Subcutaneous abdominal adipose tissue (tissue), 5 donors: ENCODE measurements at regions not wholly inside any gene's neighbourhood (a gene's known extent, or its start where the extent isn't known, plus 50 kb on each side); places are given as distances from the start of the nearest gene placed in this dataset.

Experiments used
- H3K27ac ChIP-seq: one replicate; pipeline ENCODE4 v1.7.0; 2013; ENCODE audit warnings: low read depth, mild to moderate bottlenecking, inconsistent platforms, low read length, moderate library complexity
- H3K27me3 ChIP-seq, 5 donors: one replicate each; pipeline ENCODE4 v1.7.0; 2013; ENCODE audit warnings: low read length in 5 of 5, inconsistent platforms in 1 of 5; ENCODE audit not compliant: control insufficient read depth in 5 of 5, insufficient read depth in 4 of 5
- H3K36me3 ChIP-seq, 5 donors: one replicate each; pipeline ENCODE4 v1.7.0; 2013; ENCODE audit warnings: low read length in 5 of 5; ENCODE audit not compliant: control insufficient read depth in 5 of 5, insufficient read depth in 5 of 5
- H3K4me1 ChIP-seq, 5 donors: one replicate each; pipeline ENCODE4 v1.7.0; 2013; ENCODE audit warnings: low read length in 5 of 5, mild to moderate bottlenecking in 3 of 5, moderate library complexity in 1 of 5; ENCODE audit not compliant: control insufficient read depth in 5 of 5, insufficient read depth in 5 of 5
- H3K4me3 ChIP-seq, 5 donors: one replicate each; pipeline ENCODE4 v1.7.0; 2013; ENCODE audit warnings: low read length in 5 of 5, low read depth in 1 of 5
- H3K9ac ChIP-seq, 5 donors: one replicate each; pipeline ENCODE4 v1.7.0; 2013; ENCODE audit warnings: low read length in 5 of 5, mild to moderate bottlenecking in 4 of 5, moderate library complexity in 3 of 5
- H3K9me3 ChIP-seq, 5 donors: one replicate each; pipeline ENCODE4 v1.7.0; 2013; ENCODE audit warnings: low read length in 5 of 5; ENCODE audit not compliant: control insufficient read depth in 5 of 5
- donor health status: healthy.
- donor health status: healthy.
- donor health status: healthy.
- donor health status: healthy.
- donor health status: healthy.

GRCh38 chr14:96676166-96676565 lies 121.0 kb upstream of the VRK1 start:
- H3K4me3 ChIP-seq, result no peak overlapping the region
- H3K27me3 ChIP-seq, result peaks cover 0 to 6% (median 2%) of the 10 kb centered on the region in 5 donors
- no peak overlapping the region for H3K27ac ChIP-seq
- no peak overlapping the region for H3K9ac ChIP-seq
- H3K36me3 ChIP-seq, result no peaks in the 10 kb centered on the region
- H3K9me3 ChIP-seq, result peaks cover 0 to 5% (median 3%) of the 10 kb centered on the region in 5 donors
- H3K4me1 ChIP-seq, result peaks cover 0 to 4% (median 0%) of the 10 kb centered on the region in 5 donors

GRCh38 chr14:96681829-96682228 lies 115.4 kb upstream of the VRK1 start:
- Histone ChIP-seq H3K27ac (no peak overlapping the region), H3K36me3 (no peaks in the 10 kb centered on the region), H3K4me3 (no peak overlapping the region)

DNA sequence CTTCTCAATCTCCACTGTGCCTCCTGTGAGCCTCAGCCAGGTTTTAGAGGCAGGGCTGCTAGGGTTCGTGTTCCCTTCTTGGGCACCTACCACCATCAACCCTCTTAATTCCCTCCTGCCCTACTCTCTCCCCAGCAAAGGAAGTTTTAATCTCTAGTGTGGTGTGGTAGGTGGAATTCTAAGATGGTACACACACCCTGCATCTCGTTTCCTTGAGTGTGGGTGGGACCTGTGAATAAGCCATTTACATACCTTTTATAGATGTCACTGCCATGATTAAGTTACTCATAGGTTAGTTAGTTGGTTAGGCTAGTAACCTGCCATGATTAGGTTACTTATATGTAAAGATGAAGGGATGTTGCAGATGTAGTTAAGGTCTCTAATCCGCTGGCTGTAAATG lies 114.8 kb upstream of the VRK1 start:
- no peaks in the 10 kb centered on the region for H3K9me3 ChIP-seq
- no peaks in the 10 kb centered on the region for H3K36me3 ChIP-seq
- H3K9ac ChIP-seq, result no peak overlapping the region
- H3K27ac ChIP-seq, result no peak overlapping the region
- H3K27me3 ChIP-seq, result peaks cover 0 to 15% (median 7%) of the 10 kb centered on the region in 5 donors
- H3K4me3 ChIP-seq, result no peak overlapping the region
- H3K4me1 ChIP-seq, result peaks cover 0 to 4% (median 0%) of the 10 kb centered on the region in 5 donors

More at GRCh38 chr14:96681829-96682228, 115.4 kb upstream of the VRK1 start:
- Histone ChIP-seq H3K9ac (no peak overlapping the region), H3K9me3 (peaks cover 0 to 2% (median under 1%) of the 10 kb centered on the region in 5 donors), H3K27me3 (peaks cover 0 to 11% (median 7%) of the 10 kb centered on the region in 5 donors), H3K4me1 (peaks cover 0 to 4% (median 0%) of the 10 kb centered on the region in 5 donors)

DNA sequence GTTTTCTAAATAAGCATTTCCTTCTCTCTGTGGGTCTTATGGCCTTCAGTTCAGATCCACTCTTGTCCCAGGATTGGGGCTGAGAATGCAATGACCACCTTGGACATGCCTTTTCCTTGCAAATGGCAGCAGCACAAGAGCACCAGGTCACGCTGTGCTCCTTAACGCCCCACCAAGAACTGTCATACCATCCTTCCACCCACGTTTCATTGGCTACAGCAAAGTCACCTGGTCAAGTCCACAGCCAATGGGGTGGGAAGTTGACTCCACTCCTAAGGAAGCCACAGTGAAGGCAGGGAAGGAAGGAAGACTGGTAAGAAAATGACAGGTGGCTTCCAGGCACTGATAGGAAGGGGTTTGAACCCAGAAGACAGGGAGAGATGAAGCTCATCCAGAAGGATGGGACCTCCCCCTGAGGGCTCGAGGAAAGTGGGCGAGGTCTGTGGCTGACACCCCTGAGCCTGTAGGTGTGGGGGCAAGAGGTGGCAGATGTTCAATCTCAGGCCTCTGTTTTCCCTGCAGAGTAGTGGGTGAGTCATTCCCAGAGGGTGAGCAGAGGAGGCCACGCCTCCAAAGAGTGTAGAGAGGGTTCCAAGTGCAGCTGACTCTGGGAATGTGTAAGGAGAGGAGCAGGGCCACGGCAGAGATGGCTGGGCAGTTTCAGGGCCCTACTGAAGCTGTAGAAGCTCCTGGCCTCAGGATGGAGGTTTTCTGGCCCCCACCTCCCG lies 113.5 kb upstream of the VRK1 start:
- Histone ChIP-seq H3K4me3 (no peak overlapping the region), H3K27me3 (peaks cover 0 to 12% (median 4%) of the 10 kb centered on the region in 5 donors), H3K27ac (no peak overlapping the region), H3K9me3 (no peaks in the 10 kb centered on the region), H3K9ac (no peak overlapping the region), H3K4me1 (peaks cover 0 to 4% (median 0%) of the 10 kb centered on the region in 5 donors), H3K36me3 (no peaks in the 10 kb centered on the region)

- Histone ChIP-seq H3K4me1 (no peaks in the 10 kb centered on the region), H3K27ac (no peak overlapping the region), H3K27me3 (peaks cover 0 to 12% (median 8%) of the 10 kb centered on the region in 5 donors), H3K9me3 (no peaks in the 10 kb centered on the region), H3K4me3 (no peak overlapping the region), H3K36me3 (no peaks in the 10 kb centered on the region), H3K9ac (no peak overlapping the region)
Measured at GRCh38 chr14:96686126-96686525, 111.1 kb upstream of the VRK1 start.

- H3K4me1 ChIP-seq, result no peaks in the 10 kb centered on the region
- peaks cover 0 to 10% (median 6%) of the 10 kb centered on the region in 5 donors for H3K27me3 ChIP-seq
- no peak overlapping the region for H3K9ac ChIP-seq
- H3K4me3 ChIP-seq, result no peak overlapping the region
- H3K27ac ChIP-seq, result no peak overlapping the region
- H3K36me3 ChIP-seq, result no peaks in the 10 kb centered on the region
- no peaks in the 10 kb centered on the region for H3K9me3 ChIP-seq
Measured at GRCh38 chr14:96688629-96689028, 108.6 kb upstream of the VRK1 start.

DNA sequence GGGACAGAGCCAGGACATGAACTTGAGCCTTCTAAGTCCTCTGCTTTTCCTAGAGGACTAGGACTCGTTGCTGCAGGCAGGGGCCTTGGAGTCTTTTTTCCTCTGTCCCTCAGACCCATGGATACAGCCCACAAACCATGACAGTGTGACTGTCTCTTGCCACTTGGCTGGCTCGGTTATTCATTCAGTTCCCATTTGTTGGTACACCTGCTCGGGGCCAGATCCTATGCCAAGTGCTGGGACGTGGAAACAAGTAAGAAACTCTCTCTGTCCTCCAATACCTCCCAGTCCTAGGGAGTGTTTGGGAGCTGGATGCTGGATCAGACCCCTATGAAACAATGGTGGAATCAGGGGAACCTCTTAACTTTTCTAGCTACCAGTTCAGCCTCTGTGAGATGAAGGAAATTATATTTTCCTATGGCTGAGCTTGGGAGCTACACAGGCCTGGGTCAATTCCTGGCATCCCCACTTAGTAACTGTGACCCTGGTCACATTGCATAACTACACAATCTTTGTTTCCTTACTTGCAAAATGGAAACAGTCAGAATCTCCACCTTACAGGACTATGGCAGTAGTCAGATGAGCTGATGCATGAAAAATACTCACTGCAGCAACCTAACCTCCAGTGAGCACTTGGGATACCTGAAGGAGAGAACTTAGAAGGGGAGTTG lies 106.3 kb upstream of the VRK1 start:
- H3K27ac ChIP-seq, result no peak overlapping the region

DNA sequence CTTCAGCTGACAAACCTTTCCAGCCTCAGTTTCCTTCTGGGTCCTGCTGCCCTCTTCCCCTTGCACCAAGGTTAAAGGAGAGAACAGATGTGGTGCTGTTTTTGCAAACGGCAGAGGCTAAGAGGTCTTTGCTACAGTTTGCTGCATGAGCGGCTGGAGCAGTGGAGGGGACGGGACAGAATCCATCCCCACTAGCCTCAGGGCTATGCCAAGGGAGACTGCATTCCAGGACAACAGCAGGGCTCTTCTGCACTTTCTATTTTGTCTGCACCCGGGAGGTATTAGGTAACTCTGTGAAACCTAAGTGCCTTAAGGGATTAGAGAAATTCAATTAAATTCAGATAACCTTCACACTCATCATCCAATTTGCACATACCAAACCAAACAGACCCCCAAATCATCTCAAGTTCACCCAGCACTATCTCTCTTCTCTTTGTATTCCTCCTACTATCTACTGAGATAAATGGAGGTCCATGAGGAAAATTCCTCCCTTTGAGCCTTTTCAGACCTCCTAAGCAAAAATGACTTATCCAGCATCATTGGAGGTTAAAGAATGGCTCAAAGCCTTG lies 103.8 kb upstream of the VRK1 start:
- no peaks in the 10 kb centered on the region for H3K9me3 ChIP-seq
- no peak overlapping the region for H3K4me3 ChIP-seq
- H3K4me1 ChIP-seq, result no peaks in the 10 kb centered on the region
- H3K9ac ChIP-seq, result no peak overlapping the region
- no peak overlapping the region for H3K27ac ChIP-seq
- peaks cover 0 to 7% (median 4%) of the 10 kb centered on the region in 5 donors for H3K27me3 ChIP-seq
- no peaks in the 10 kb centered on the region for H3K36me3 ChIP-seq

More for the DNA sequence above, 106.3 kb upstream of the VRK1 start:
- Histone ChIP-seq H3K27me3 (peaks cover 0 to 9% (median 4%) of the 10 kb centered on the region in 5 donors), H3K4me1 (no peaks in the 10 kb centered on the region), H3K4me3 (no peak overlapping the region), H3K9me3 (no peaks in the 10 kb centered on the region), H3K9ac (no peak overlapping the region), H3K36me3 (no peaks in the 10 kb centered on the region)

DNA sequence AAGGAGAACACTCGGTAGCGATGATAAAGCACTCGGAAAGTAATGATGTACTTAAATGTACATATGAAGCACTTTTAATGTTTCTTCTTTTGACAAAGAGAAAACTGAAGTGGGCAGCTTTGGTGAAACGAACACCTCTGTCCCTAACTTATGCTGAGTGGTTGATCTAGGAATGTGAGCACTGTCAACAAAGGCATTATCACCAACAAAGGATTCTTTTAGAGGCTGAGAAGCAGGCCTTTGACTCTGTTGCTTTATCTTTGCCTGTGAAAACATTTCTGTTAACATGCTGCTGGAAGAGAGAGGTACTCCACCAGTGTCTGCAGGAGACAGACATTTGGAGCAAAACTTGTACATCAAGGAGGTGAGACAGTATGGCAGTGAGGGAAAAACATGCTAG lies 103.2 kb upstream of the VRK1 start:
- Histone ChIP-seq H3K4me1 (no peaks in the 10 kb centered on the region), H3K27ac (no peak overlapping the region), H3K27me3 (peaks cover 0 to 9% (median 7%) of the 10 kb centered on the region in 5 donors), H3K36me3 (no peaks in the 10 kb centered on the region), H3K4me3 (no peak overlapping the region), H3K9ac (no peak overlapping the region), H3K9me3 (no peaks in the 10 kb centered on the region)

DNA sequence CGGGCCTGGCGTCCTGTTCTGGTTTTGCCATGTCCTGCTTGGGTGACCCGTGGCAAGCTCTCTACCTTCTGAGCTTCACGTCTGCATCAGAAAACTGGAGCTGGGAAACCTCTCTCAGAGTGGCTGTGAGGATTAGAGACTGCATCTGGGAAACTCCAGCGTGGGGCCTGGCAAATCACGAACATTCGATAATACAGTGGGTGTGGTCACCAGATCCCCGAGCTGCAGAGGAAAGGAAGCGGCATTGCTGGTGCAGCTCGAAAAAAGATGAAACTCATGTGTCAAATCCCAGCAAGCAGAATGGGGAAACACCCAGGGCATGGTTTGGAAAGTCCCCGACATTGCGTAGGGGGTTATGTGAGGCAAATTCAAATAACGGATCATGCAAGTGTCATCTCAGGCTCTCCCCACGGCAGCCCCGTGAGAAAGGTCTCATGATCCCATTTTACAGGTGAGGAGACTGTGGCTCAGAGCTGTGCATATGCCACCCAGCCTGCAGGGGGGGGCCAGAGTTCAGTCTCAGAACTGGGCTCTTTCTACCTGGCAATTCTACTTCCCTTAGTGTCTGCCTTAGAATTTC lies 98.1 kb upstream of the VRK1 start:
- no peak overlapping the region for H3K27ac ChIP-seq
- no peaks in the 10 kb centered on the region for H3K9me3 ChIP-seq
- H3K27me3 ChIP-seq, result peaks cover under 1 to 14% (median 11%) of the 10 kb centered on the region in 5 donors
- H3K4me1 ChIP-seq, result no peaks in the 10 kb centered on the region
- no peak overlapping the region for H3K9ac ChIP-seq
- no peaks in the 10 kb centered on the region for H3K36me3 ChIP-seq
- no peak overlapping the region for H3K4me3 ChIP-seq
